Brain microvascular endothelial cell (primary cell): ENCODE measurements at regions not wholly inside any gene's neighbourhood (a gene's known extent, or its start where the extent isn't known, plus 50 kb on each side); places are given as distances from the start of the nearest gene placed in this dataset.
"Not testable (repeated sequence)": the region's sequence is repeated elsewhere in the genome, so short reads cannot be mapped to it uniquely, and the experiment has no call there.

ENCODE experiments used
- DNase-seq: peaks from one replicate; pipeline ENCODE4 v3.0.0-alpha.2; 2020
- H3K27ac ChIP-seq: fragments of 250-450 bp; sonication (Bioruptor Pico); 2 replicates; pipeline ENCODE4 v1.5.1; 2020; ENCODE audit warnings: mild to moderate bottlenecking, moderate library complexity
- H3K27me3 ChIP-seq: fragments of 250-450 bp; sonication (Bioruptor Pico); replicated peaks from 2 replicates; pipeline ENCODE4 v1.5.1; 2020; ENCODE audit warnings: mild to moderate bottlenecking
- H3K36me3 ChIP-seq: fragments of 250-450 bp; sonication (Bioruptor Pico); replicated peaks from 2 replicates; pipeline ENCODE4 v1.5.1; 2020; ENCODE audit warnings: mild to moderate bottlenecking
- H3K4me3 ChIP-seq: 2 replicates; pipeline ENCODE4 v1.5.1; 2011; ENCODE audit warnings: low read depth, mild to moderate bottlenecking, control low read depth, low read length, moderate library complexity
- CTCF ChIP-seq: IDR thresholded peaks from 2 replicates; pipeline ENCODE4 v1.5.1; 2011; ENCODE audit warnings: low read depth, mild to moderate bottlenecking, moderate library complexity, low read length, control low read depth, inconsistent platforms; ENCODE audit errors: missing control alignments
- in situ Hi-C: cut with HindIII; loops from 2 replicates; pipeline ENCODE4 v1.10.0; 2017; ENCODE audit warnings: low sequenced_read_pairs, low pct_ligation_motif_present

GRCh38 chr20:26169506-26169905 lies 472.9 kb upstream of the ZNF337 start:
- no peak for DNase-seq
- Histone ChIP-seq H3K27me3 (no peaks in the 10 kb centered on the region), H3K36me3 (no peaks in the 10 kb centered on the region), H3K4me3 (no peak overlapping the region), H3K27ac (no peak overlapping the region)
- TF ChIP-seq CTCF = no peak
- in situ Hi-C loops = no loop called here

GRCh38 chr20:26167499-26167898 lies 470.8 kb upstream of the ZNF337 start:
- no peak for DNase-seq
- Histone ChIP-seq H3K27ac (peak overlapping the region; percentile 65), H3K4me3 (no peak overlapping the region), H3K36me3 (no peaks in the 10 kb centered on the region), H3K27me3 (no peaks in the 10 kb centered on the region)
- no peak for TF ChIP-seq CTCF
- in situ Hi-C loops = no loop called here

- no peaks in the 10 kb centered on the region for H3K36me3 ChIP-seq
- H3K27me3 ChIP-seq = no peaks in the 10 kb centered on the region
- DNase-seq = peak; percentile 87
- peak overlapping the region; percentile 40 for H3K27ac ChIP-seq
- in situ Hi-C loops = no loop called here
- no peak overlapping the region for H3K4me3 ChIP-seq
- TF ChIP-seq CTCF = no peak
These were observed 467.2 kb upstream of the ZNF337 start for GRCh38 chr20:26163890-26164289.

DNA sequence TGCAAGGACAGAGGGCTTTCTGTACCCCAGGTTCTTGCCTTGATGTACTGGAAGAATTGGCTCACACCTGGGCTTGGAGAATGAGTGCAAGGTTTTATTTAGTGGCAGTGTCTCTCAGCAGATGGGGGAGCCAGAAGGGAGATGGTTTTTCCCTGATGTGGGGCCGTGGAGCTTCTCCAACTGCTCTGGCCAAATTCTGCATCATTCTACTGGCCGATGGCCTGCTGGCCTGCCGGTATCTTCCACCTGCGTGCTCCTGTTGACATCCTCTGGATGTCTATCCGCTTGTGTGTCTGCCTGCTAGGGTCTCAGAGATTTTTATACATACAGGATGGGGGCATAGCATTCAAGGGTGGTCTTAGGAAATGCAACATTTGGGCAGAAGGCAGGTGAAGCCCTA lies 466.5 kb upstream of the ZNF337 start:
- H3K27me3 ChIP-seq, H3K4me3 ChIP-seq, in situ Hi-C loops, H3K36me3 ChIP-seq, DNase-seq, H3K27ac ChIP-seq: not testable (repeated sequence)

GRCh38 chr20:26161741-26162140 lies 465.1 kb upstream of the ZNF337 start:
- in situ Hi-C loops, H3K36me3 ChIP-seq, DNase-seq, H3K4me3 ChIP-seq, H3K27me3 ChIP-seq, H3K27ac ChIP-seq: not testable (repeated sequence)

DNA sequence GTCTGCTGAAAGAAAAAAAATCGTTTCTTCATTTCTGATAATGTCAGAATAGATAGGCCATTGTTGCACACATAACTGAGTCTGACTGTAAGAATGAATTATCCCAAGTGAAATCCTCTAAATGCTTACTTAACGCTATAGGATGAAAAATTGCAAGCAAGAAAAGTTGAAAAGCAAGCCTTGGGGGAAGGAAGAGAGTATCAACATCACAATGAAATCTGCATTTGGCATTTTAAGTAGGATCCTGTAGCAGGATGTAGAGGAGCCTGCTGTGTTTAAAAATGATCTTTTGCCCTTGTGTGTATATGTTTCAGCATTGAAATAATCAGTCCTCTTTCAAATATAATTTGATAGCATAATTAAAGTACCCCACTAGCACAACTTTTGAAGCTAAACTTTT lies 464.3 kb upstream of the ZNF337 start:
- in situ Hi-C loops, H3K27me3 ChIP-seq: not testable (repeated sequence)

GRCh38 chr20:26154224-26154623 lies 457.6 kb upstream of the ZNF337 start:
- Histone ChIP-seq H3K27ac (no peak overlapping the region), H3K4me3 (no peak overlapping the region), H3K27me3 (no peaks in the 10 kb centered on the region), H3K36me3 (no peaks in the 10 kb centered on the region)
- in situ Hi-C loops = no loop called here
- no peak for DNase-seq
- no peak for TF ChIP-seq CTCF

More for the DNA sequence above, 464.3 kb upstream of the ZNF337 start:
- DNase-seq, H3K36me3 ChIP-seq, H3K4me3 ChIP-seq, H3K27ac ChIP-seq: not testable (repeated sequence)
